ENCODE measurements at regions not wholly inside any gene's neighbourhood (a gene's known extent, or its start where the extent isn't known, plus 50 kb on each side); places are given as distances from the start of the nearest gene placed in this dataset.

DNA sequence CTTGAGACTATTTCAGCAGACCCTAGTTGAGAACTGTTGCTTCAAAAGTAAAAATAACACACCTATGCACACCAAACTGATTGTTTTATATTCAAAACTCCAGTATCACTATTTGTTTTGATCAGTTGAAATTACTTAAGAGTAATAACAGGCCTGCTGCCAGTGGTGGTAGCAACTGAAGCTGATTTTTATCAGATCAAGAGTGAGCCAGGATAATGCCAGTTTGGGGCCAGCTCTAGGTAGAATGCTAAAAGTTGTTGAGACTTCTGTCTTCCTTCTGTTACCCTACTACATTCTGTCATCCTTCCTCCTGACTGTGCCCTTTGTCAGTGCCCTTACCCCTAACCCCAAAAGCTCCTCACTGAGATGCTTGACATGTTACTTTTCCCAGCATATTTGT lies 228.7 kb upstream of the SPRY1 start:
- TF ChIP-seq, protein P1, sequence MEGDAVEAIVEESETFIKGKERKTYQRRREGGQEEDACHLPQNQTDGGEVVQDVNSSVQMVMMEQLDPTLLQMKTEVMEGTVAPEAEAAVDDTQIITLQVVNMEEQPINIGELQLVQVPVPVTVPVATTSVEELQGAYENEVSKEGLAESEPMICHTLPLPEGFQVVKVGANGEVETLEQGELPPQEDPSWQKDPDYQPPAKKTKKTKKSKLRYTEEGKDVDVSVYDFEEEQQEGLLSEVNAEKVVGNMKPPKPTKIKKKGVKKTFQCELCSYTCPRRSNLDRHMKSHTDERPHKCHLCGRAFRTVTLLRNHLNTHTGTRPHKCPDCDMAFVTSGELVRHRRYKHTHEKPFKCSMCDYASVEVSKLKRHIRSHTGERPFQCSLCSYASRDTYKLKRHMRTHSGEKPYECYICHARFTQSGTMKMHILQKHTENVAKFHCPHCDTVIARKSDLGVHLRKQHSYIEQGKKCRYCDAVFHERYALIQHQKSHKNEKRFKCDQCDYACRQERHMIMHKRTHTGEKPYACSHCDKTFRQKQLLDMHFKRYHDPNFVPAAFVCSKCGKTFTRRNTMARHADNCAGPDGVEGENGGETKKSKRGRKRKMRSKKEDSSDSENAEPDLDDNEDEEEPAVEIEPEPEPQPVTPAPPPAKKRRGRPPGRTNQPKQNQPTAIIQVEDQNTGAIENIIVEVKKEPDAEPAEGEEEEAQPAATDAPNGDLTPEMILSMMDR (IDR thresholded peaks at IDR 0.05) = no peak
- no peak for TF ChIP-seq POLR2A (IDR thresholded peaks at IDR 0.05)

Data from heart left ventricle (tissue), 13 donors.